ENCODE measurements at regions not wholly inside any gene's neighbourhood (a gene's known extent, or its start where the extent isn't known, plus 50 kb on each side); places are given as distances from the start of the nearest gene placed in this dataset.

GRCh38 chr18:64203295-64203694 is 54.4 kb upstream of the LINC00305 start:
- no peak for DNase-seq (ENCODE audit: extremely low spot score in 2 of 2)
- H3K27me3 ChIP-seq, result no peaks in the 10 kb centered on the region
- H3K9me3 ChIP-seq, result no peaks in the 10 kb centered on the region
- no peak for TF ChIP-seq POLR2A (IDR thresholded peaks at IDR 0.05)
- TF ChIP-seq CTCF (IDR thresholded peaks at IDR 0.05), result no peak
- no peak for TF ChIP-seq POLR2AphosphoS5 (IDR thresholded peaks at IDR 0.05; ENCODE audit: insufficient read depth in 1 of 2, low read depth in 1 of 2)
- no peaks in the 10 kb centered on the region for H3K4me1 ChIP-seq
- H3K4me3 ChIP-seq, result no peak overlapping the region
- no peaks in the 10 kb centered on the region for H3K36me3 ChIP-seq
- intact Hi-C loops (cut with DNase I), result no loop called here
- no peak overlapping the region for H3K27ac ChIP-seq

GRCh38 chr18:64202863-64203262 is 54.0 kb upstream of the LINC00305 start:
- Histone ChIP-seq H3K36me3 (no peaks in the 10 kb centered on the region), H3K9me3 (no peaks in the 10 kb centered on the region), H3K27me3 (no peaks in the 10 kb centered on the region), H3K4me3 (no peak overlapping the region), H3K4me1 (no peaks in the 10 kb centered on the region), H3K27ac (no peak overlapping the region)
- no peak for DNase-seq (ENCODE audit: extremely low spot score in 2 of 2)
- intact Hi-C loops (cut with DNase I), result no loop called here
- TF ChIP-seq POLR2AphosphoS5 (IDR thresholded peaks at IDR 0.05; ENCODE audit: insufficient read depth in 1 of 2, low read depth in 1 of 2) (no peak), CTCF (IDR thresholded peaks at IDR 0.05) (no peak), POLR2A (IDR thresholded peaks at IDR 0.05) (no peak)

GRCh38 chr18:64202210-64202836 is 53.4 kb upstream of the LINC00305 start:
- no peaks in the 10 kb centered on the region for H3K4me1 ChIP-seq
- no peak overlapping the region for H3K27ac ChIP-seq
- no peaks in the 10 kb centered on the region for H3K9me3 ChIP-seq
- intact Hi-C loops (cut with DNase I), result no loop called here
- no peaks in the 10 kb centered on the region for H3K27me3 ChIP-seq
- DNase-seq (ENCODE audit: extremely low spot score in 2 of 2), result no peak
- TF ChIP-seq POLR2A (IDR thresholded peaks at IDR 0.05) (no peak), POLR2AphosphoS5 (IDR thresholded peaks at IDR 0.05; ENCODE audit: insufficient read depth in 1 of 2, low read depth in 1 of 2) (no peak), CTCF (IDR thresholded peaks at IDR 0.05) (no peak)
- no peaks in the 10 kb centered on the region for H3K36me3 ChIP-seq
- no peak overlapping the region for H3K4me3 ChIP-seq

- Histone ChIP-seq H3K4me3 (no peak overlapping the region), H3K27ac (no peak overlapping the region), H3K27me3 (no peaks in the 10 kb centered on the region), H3K4me1 (no peaks in the 10 kb centered on the region), H3K36me3 (no peaks in the 10 kb centered on the region), H3K9me3 (no peaks in the 10 kb centered on the region)
- intact Hi-C loops (cut with DNase I), result no loop called here
- DNase-seq (ENCODE audit: extremely low spot score in 2 of 2), result no peak
- TF ChIP-seq POLR2A (IDR thresholded peaks at IDR 0.05), result no peak
- no peak for TF ChIP-seq CTCF (IDR thresholded peaks at IDR 0.05)
- TF ChIP-seq POLR2AphosphoS5 (IDR thresholded peaks at IDR 0.05; ENCODE audit: insufficient read depth in 1 of 2, low read depth in 1 of 2), result no peak
Observed at GRCh38 chr18:64201781-64202180, 52.9 kb upstream of the LINC00305 start.

GRCh38 chr18:64199581-64199980 is 50.7 kb upstream of the LINC00305 start:
- H3K27ac ChIP-seq, result no peak overlapping the region
- H3K27me3 ChIP-seq, result no peaks in the 10 kb centered on the region

More at GRCh38 chr18:64199581-64199980, 50.7 kb upstream of the LINC00305 start:
- no peak for DNase-seq (ENCODE audit: extremely low spot score in 2 of 2)
- intact Hi-C loops (cut with DNase I), result no loop called here
- no peak overlapping the region for H3K4me3 ChIP-seq
- no peaks in the 10 kb centered on the region for H3K9me3 ChIP-seq
- H3K4me1 ChIP-seq, result no peaks in the 10 kb centered on the region
- TF ChIP-seq CTCF (IDR thresholded peaks at IDR 0.05), result no peak
- TF ChIP-seq POLR2AphosphoS5 (IDR thresholded peaks at IDR 0.05; ENCODE audit: insufficient read depth in 1 of 2, low read depth in 1 of 2), result no peak
- no peak for TF ChIP-seq POLR2A (IDR thresholded peaks at IDR 0.05)
- H3K36me3 ChIP-seq, result no peaks in the 10 kb centered on the region
